Dermis blood vessel endothelial cell (primary cell): ENCODE measurements at regions not wholly inside any gene's neighbourhood (a gene's known extent, or its start where the extent isn't known, plus 50 kb on each side); places are given as distances from the start of the nearest gene placed in this dataset.

ENCODE experiments used
- DNase-seq: peaks from one replicate; pipeline ENCODE4 v3.0.0; 2010

GRCh38 chr3:76940181-76940770 is 99.6 kb upstream of the ROBO2 start:
- no peak for DNase-seq

GRCh38 chr3:76941376-76941775 is 98.5 kb upstream of the ROBO2 start:
- no peak for DNase-seq

- no peak for DNase-seq
These were observed 97.8 kb upstream of the ROBO2 start for GRCh38 chr3:76942101-76942500.

- DNase-seq, result no peak
These were observed 96.8 kb upstream of the ROBO2 start for GRCh38 chr3:76943058-76943457.

GRCh38 chr3:76943671-76944070 is 96.2 kb upstream of the ROBO2 start:
- DNase-seq, result no peak

GRCh38 chr3:76949033-76949432 is 90.9 kb upstream of the ROBO2 start:
- no peak for DNase-seq

GRCh38 chr3:76949462-76949861 is 90.4 kb upstream of the ROBO2 start:
- DNase-seq, result no peak

- no peak for DNase-seq
These were observed 89.3 kb upstream of the ROBO2 start for GRCh38 chr3:76950590-76950989.

- DNase-seq, result no peak
These were observed 85.5 kb upstream of the ROBO2 start for GRCh38 chr3:76954412-76954811.

- no peak for DNase-seq
These were observed 81.6 kb upstream of the ROBO2 start for GRCh38 chr3:76958274-76958673.

- no peak for DNase-seq
These were observed 81.0 kb upstream of the ROBO2 start for GRCh38 chr3:76958861-76959260.

- DNase-seq, result no peak
These were observed 78.6 kb upstream of the ROBO2 start for GRCh38 chr3:76961284-76961683.

GRCh38 chr3:76965122-76965725 is 74.7 kb upstream of the ROBO2 start:
- DNase-seq, result no peak

- no peak for DNase-seq
These were observed 70.4 kb upstream of the ROBO2 start for GRCh38 chr3:76969471-76969870.

GRCh38 chr3:76969996-76970615 is 69.8 kb upstream of the ROBO2 start:
- no peak for DNase-seq

GRCh38 chr3:76972624-76973296 is 67.1 kb upstream of the ROBO2 start:
- no peak for DNase-seq

GRCh38 chr3:76976996-76977395 is 62.9 kb upstream of the ROBO2 start:
- DNase-seq, result no peak

GRCh38 chr3:76985645-76986044 is 54.3 kb upstream of the ROBO2 start:
- DNase-seq, result no peak

- DNase-seq, result no peak
These were observed 52.9 kb upstream of the ROBO2 start for GRCh38 chr3:76986876-76987474.
